ENCODE measurements at regions not wholly inside any gene's neighbourhood (a gene's known extent, or its start where the extent isn't known, plus 50 kb on each side); places are given as distances from the start of the nearest gene placed in this dataset.
"Not testable (repeated sequence)": the region's sequence is repeated elsewhere in the genome, so short reads cannot be mapped to it uniquely, and the experiment has no call there.

DNA sequence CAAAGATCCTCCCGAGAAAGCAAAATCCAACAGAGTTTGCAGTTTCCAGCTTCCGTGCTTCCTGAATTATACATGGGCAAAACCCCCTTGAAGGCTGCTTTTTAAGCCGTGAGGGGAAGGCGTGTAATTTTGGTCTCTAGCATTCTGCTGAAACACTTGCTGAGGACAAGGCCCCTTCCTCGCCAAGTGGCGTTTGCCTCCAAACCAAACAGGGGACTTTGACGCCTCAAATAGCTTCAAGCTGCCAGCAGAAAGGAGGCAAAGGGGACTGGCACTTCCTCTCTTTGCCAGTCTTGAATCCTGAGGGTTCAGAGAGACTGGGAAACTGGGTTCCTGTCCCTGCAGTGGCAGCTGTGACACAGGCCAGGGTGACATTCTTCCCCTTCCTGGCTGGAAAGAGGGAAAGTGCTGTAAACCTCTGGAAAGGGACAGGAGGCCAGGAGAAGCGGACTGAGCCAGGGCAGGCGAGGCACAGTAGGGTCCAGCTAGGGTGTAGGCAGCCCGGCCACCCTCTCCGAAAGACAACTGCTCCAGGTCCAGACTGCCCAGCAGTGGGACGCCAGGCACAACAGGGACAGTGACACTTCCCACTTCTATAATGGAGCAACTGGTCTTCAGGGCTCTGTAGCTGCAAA lies 96.2 kb upstream of the MED13L start:
- POLR2A ChIA-PET, result interaction anchor here (1.0 kb wide), 1 partner anchor 14 kb away, joined by 3 read pairs; no protein-coding TSS in a partner anchor
- TF ChIP-seq, protein P1, sequence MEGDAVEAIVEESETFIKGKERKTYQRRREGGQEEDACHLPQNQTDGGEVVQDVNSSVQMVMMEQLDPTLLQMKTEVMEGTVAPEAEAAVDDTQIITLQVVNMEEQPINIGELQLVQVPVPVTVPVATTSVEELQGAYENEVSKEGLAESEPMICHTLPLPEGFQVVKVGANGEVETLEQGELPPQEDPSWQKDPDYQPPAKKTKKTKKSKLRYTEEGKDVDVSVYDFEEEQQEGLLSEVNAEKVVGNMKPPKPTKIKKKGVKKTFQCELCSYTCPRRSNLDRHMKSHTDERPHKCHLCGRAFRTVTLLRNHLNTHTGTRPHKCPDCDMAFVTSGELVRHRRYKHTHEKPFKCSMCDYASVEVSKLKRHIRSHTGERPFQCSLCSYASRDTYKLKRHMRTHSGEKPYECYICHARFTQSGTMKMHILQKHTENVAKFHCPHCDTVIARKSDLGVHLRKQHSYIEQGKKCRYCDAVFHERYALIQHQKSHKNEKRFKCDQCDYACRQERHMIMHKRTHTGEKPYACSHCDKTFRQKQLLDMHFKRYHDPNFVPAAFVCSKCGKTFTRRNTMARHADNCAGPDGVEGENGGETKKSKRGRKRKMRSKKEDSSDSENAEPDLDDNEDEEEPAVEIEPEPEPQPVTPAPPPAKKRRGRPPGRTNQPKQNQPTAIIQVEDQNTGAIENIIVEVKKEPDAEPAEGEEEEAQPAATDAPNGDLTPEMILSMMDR (IDR thresholded peaks at IDR 0.05; ENCODE audit: control extremely low read depth, extremely low read depth, low read depth, missing control alignments), result no peak
- no peak for DNase-seq (ENCODE audit: extremely low spot score)
- CTCF ChIA-PET, result interaction anchor here (1.4 kb wide), 1 partner anchor 14 kb away, joined by 4 read pairs; no protein-coding TSS in a partner anchor

DNA sequence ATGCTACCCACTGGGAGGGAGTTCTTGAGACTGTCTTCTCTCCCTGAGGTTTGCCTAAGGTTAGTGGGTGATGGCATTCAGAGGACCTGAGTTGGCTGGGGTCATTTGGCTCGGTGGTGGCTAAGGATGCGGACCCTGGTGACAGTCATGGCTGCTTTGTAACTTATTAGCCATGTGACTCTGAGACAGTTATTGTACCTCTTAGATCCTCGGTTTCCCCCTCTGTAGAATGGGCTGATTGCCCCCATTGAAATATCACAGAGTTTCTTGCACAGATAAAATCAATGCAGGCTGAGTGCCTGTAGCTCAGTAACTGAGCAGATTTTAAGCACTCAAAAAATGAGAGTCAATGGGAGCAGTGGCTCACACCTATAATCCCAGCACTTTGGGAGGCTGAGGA lies 96.7 kb upstream of the MED13L start:
- no peak for DNase-seq (ENCODE audit: extremely low spot score)
- ChIA-PET CTCF (interaction anchor here (1.4 kb wide), 1 partner anchor 15 kb away, joined by 4 read pairs; no protein-coding TSS in a partner anchor), POLR2A (interaction anchor here (1.0 kb wide), 1 partner anchor 15 kb away, joined by 3 read pairs; no protein-coding TSS in a partner anchor)
- TF ChIP-seq, protein P1 (IDR thresholded peaks at IDR 0.05; ENCODE audit: control extremely low read depth, extremely low read depth, low read depth, missing control alignments), result no peak

DNA sequence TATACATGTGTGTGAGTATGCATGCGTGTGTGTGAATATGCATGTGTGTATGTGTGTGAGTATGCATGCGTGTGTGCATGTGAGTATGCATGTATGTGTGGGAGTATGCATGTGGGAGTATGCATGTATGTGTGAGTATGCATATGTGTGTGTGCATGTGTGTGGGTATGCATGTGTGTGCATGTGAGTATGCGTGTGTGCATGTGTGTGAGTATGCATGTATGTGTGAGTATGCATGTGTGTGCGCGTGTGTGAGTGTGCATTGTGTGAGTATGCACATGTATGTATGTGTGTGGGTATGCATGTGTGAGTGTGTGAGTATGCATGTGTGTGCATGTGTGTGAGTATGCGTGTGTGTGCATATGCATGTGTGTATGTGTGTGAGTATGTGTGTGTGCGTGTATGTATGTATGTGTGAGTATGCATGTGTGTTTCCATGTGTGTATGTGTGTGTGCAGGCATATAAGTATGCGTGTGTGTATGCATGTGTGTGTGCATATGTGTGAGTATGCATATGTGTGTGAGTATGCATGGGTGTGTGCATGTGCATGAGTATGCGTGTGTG lies 97.9 kb upstream of the MED13L start:
- TF ChIP-seq, protein P1 (IDR thresholded peaks at IDR 0.05; ENCODE audit: control extremely low read depth, extremely low read depth, low read depth, missing control alignments), result no peak
- DNase-seq (ENCODE audit: extremely low spot score), result no peak
- ChIA-PET CTCF (interaction anchor here (3.7 kb wide), 1 partner anchor 11 kb away, joined by 14 read pairs; no protein-coding TSS in a partner anchor), POLR2A (no interaction called here)

DNA sequence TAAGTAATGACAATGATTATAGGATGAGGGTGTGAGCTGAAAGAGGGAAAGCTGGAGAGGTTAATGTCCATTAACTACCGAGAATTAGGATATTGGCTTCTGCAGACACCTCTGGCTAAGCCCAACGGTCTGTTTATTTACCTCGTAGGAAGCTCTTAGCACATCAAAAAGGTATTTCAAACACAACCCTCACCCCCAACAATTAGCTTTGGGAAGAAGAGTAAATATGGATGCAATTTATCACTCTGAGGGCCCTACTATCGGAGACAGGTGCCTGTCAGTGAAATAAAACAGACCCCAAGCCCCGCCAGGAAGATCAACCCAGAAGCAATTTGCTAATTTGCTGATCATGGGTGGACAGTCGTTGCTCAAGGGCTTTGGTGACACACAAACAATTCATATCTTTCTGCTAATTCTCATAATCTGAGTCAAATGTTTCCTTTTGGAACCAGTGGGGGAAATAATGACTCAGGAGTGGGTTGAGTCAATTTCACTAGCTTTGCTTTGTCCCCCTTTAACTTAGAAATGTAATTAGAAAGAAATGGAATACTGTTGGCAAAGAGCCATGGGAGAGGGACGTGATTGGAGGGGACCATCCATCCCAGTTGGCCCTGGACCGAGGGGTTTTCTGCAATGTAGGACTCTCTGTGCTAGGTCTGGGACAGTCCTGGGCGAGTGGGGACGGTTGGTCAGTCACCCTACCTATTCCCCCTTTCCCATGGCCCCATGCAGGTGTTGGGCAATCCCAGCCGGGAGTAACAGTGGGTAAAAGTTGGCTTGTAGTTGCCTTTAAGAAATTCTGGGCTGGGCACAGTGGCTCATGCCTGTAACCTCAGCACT lies 99.1 kb upstream of the MED13L start:
- ChIA-PET CTCF (interaction anchor here (0.7 to 3.7 kb wide), 2 partner anchors 10 to 14 kb away, joined by 3 to 14 read pairs; no protein-coding TSS in a partner anchor), POLR2A (no interaction called here)
- no peak for DNase-seq (ENCODE audit: extremely low spot score)
- TF ChIP-seq, protein P1 (IDR thresholded peaks at IDR 0.05; ENCODE audit: control extremely low read depth, extremely low read depth, low read depth, missing control alignments), result no peak

DNA sequence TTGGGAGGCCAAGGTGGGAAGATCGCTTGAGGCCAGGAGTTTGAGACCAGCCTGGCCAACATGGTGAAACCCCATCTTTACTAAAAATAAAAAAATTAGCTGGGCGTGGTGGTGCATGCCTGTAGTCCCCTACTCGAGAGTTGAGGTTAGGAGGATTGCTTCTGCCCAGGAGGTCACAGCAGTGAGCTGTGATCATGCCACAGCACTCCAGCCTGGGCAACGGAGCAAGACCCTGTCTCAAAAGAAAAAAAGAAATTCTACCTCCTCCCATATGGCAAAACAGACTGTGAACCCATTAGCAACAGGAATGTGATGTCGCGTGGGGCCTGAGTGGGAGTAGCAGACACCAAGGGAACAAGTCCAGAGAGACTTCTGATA lies 99.7 kb upstream of the MED13L start:
- DNase-seq (ENCODE audit: extremely low spot score); POLR2A ChIA-PET: not testable (repeated sequence)
- CTCF ChIA-PET, result interaction anchor here (1.1 to 3.7 kb wide), 2 partner anchors 9 to 326 kb away, joined by 3 to 14 read pairs; no protein-coding TSS in a partner anchor

DNA sequence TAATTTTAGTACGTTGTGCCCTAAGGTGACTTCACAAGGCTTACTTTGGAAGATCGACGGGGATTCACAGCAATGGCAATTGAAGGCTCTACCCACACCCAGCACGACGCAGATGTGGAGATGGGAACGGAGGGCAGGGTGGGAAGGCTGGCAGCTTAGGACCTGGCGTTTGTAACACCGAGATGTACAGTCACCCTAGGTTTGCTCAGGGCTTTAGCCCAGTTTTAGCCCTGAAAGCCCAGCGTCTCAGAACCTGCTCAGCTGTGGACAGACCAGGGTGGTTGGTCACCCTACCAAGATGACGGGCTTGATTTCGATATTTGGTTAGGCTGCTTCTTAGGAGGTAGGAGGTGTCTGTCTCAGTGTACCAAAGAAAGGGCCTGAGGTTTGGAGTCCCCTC lies 100.5 kb upstream of the MED13L start:
- TF ChIP-seq, protein P1 (IDR thresholded peaks at IDR 0.05; ENCODE audit: control extremely low read depth, extremely low read depth, low read depth, missing control alignments), result no peak
- ChIA-PET POLR2A (no interaction called here), CTCF (interaction anchor here (1.1 to 3.7 kb wide), 2 partner anchors 9 to 326 kb away, joined by 3 to 14 read pairs; no protein-coding TSS in a partner anchor)
- DNase-seq (ENCODE audit: extremely low spot score), result no peak

Data from GM10248 (cell line).